HCT116 (cell line): ENCODE measurements at regions not wholly inside any gene's neighbourhood (a gene's known extent, or its start where the extent isn't known, plus 50 kb on each side); places are given as distances from the start of the nearest gene placed in this dataset.

ENCODE experiments used
- ATAC-seq: fragments of 200-7000 bp; cut with Tn5 transposase; 2 replicates; pipeline ENCODE4 v1.9.1; 2020; ENCODE audit warnings: mild to moderate bottlenecking, moderate library complexity
- BruUV-seq: library from RNA; stranded (reverse); fragments of 400-500 nt; replicated peaks from 2 replicates; lab custom pipeline; 2021; lab: Mats Ljungman, UMichigan
- CTCF ChIA-PET: fragments of 300-600 bp; sonication (Branson Sonifier 250); formaldehyde crosslinking; loops from one replicate; lab custom pipeline; 2021; ENCODE audit warnings: antibody characterized with exemption; lab: Charles Lee
- POLR2A ChIA-PET: fragments of 300-600, 350-600 bp; sonication (Branson Sonifier 250); formaldehyde crosslinking; loops from one replicate; lab custom pipeline; 2021; ENCODE audit warnings: antibody characterized with exemption; lab: Charles Lee
- RAD21 ChIA-PET, 2 experiments: fragments of 300-600 bp; sonication (Branson Sonifier 250); formaldehyde crosslinking; loops; one replicate each; lab custom pipeline; 2023; ENCODE audit warnings: low total read pairs in 2 of 2; ENCODE audit not compliant: uncharacterized antibody in 2 of 2, unreplicated experiment in 2 of 2, low non-redundant PET in 1 of 2; lab: Charles Lee
- DNase-seq: peaks from one replicate; pipeline ENCODE4 v3.0.0-alpha.2; 2010; ENCODE audit warnings: low read depth, low spot score
- H2AFZ ChIP-seq: fragments of 200-600 bp; shearing (Covaris generic), sonication (generic); 2 replicates; pipeline ENCODE4 v1.6.1; 2017; ENCODE audit warnings: low read depth, mixed run types, mixed read lengths, antibody characterized with exemption, low read length; ENCODE audit not compliant: poor library complexity, severe bottlenecking
- H3K27ac ChIP-seq: 2 replicates; pipeline ENCODE4 v1.5.1; 2012; ENCODE audit warnings: low read depth, low read length
- H3K27me3 ChIP-seq: fragments of 200-600 bp; sonication (generic); 2 replicates; pipeline ENCODE4 v1.6.1; 2016; ENCODE audit warnings: mixed run types, low read length, mixed read lengths; ENCODE audit not compliant: insufficient read depth
- H3K36me3 ChIP-seq, 2 experiments: fragments of 200-500 bp in 1 of 2; fragments of 200-600 bp in 1 of 2; sonication (Bioruptor generic) in 1 of 2; sonication (generic) in 1 of 2; 2 replicates each; pipeline versions ENCODE4 v1.5.1 to v1.6.1; 2014 to 2016; ENCODE audit warnings: low read length in 2 of 2, inconsistent platforms in 1 of 2, mixed read lengths in 1 of 2, mixed run types in 1 of 2; ENCODE audit not compliant: insufficient read depth in 2 of 2, control insufficient read depth in 1 of 2
- H3K4me1 ChIP-seq, 2 experiments: fragments of 200-600 bp in 1 of 2; sonication (generic) in 1 of 2; 2 replicates each; pipeline versions ENCODE4 v1.5.1 to v1.6.1; 2012 to 2017; ENCODE audit warnings: low read length in 2 of 2, inconsistent platforms in 1 of 2, mild to moderate bottlenecking in 1 of 2, mixed read lengths in 1 of 2, mixed run types in 1 of 2, moderate library complexity in 1 of 2; ENCODE audit not compliant: insufficient read depth in 2 of 2, control insufficient read depth in 1 of 2
- H3K4me2 ChIP-seq: fragments of 200-600 bp; sonication (generic); 2 replicates; pipeline ENCODE4 v1.6.1; 2017; ENCODE audit warnings: mixed run types, low read length, mixed read lengths
- H3K4me3 ChIP-seq, 2 experiments: fragments of 200-600 bp in 1 of 2; sonication (generic) in 1 of 2; replicated peaks in 1 of 2; 2 replicates each; pipeline ENCODE4 v1.5.1; 2011 to 2016; ENCODE audit warnings: low read length in 2 of 2, control low read depth in 1 of 2, low read depth in 1 of 2, mild to moderate bottlenecking in 1 of 2, mixed read lengths in 1 of 2, mixed run types in 1 of 2
- H3K79me2 ChIP-seq: fragments of 200-600 bp; sonication (generic); 2 replicates; pipeline ENCODE4 v1.6.1; 2017; ENCODE audit warnings: mild to moderate bottlenecking, mixed run types, low read length, moderate library complexity, mixed read lengths; ENCODE audit not compliant: insufficient read depth
- H3K9ac ChIP-seq: fragments of 200-600 bp; sonication (generic); 2 replicates; pipeline ENCODE4 v1.6.1; 2016; ENCODE audit warnings: low read length, mixed read lengths
- H3K9me2 ChIP-seq: fragments of 200-600 bp; sonication (generic), shearing (Covaris generic); 2 replicates; pipeline ENCODE4 v1.6.1; 2017; ENCODE audit warnings: mixed run types, mild to moderate bottlenecking, moderate library complexity; ENCODE audit not compliant: insufficient read depth
- H3K9me3 ChIP-seq, 2 experiments: fragments of 200-500 bp in 1 of 2; fragments of 200-600 bp in 1 of 2; sonication (Bioruptor generic) in 1 of 2; sonication (generic) in 1 of 2; 2 replicates each; pipeline ENCODE4 v1.6.1; 2014 to 2017; ENCODE audit warnings: low read length in 2 of 2, mixed read lengths in 2 of 2, inconsistent platforms in 1 of 2, low read depth in 1 of 2, mild to moderate bottlenecking in 1 of 2, mixed run types in 1 of 2, moderate library complexity in 1 of 2; ENCODE audit not compliant: control insufficient read depth in 1 of 2, insufficient read depth in 1 of 2
- H4K20me1 ChIP-seq: fragments of 200-600 bp; sonication (generic), shearing (Covaris generic); 2 replicates; pipeline ENCODE4 v1.6.1; 2017; ENCODE audit warnings: mixed run types, mild to moderate bottlenecking, moderate library complexity; ENCODE audit not compliant: insufficient read depth
- EZH2phosphoT487 ChIP-seq: fragments of 200-600 bp; IDR thresholded peaks from 2 replicates; pipeline ENCODE4 v1.6.1; 2018; ENCODE audit warnings: antibody characterized with exemption, borderline replicate concordance
- JUND ChIP-seq: IDR thresholded peaks from 2 replicates; pipeline ENCODE4 v1.6.1; 2012
- POLR2AphosphoS5 ChIP-seq: IDR thresholded peaks from 2 replicates; pipeline ENCODE4 v1.6.1; 2011; ENCODE audit warnings: mild to moderate bottlenecking, low read depth, low read length, moderate library complexity
- RAD21 ChIP-seq: IDR thresholded peaks from 2 replicates; pipeline ENCODE4 v1.6.1; 2012; ENCODE audit warnings: low read depth, mild to moderate bottlenecking
- YY1 ChIP-seq: IDR thresholded peaks from 2 replicates; pipeline ENCODE4 v1.6.1; 2011; ENCODE audit warnings: low read length, low read depth, moderate library complexity, mild to moderate bottlenecking; ENCODE audit not compliant: insufficient replicate concordance; ENCODE audit errors: extremely low read depth
- intact Hi-C: fragments of 100-400 bp; cut with micrococcal nuclease; formaldehyde crosslinking; loops from 2 replicates; pipeline ENCODE4 v1.10.0; 2022
- TF ChIP-seq, protein P1 (sequence below): IDR thresholded peaks from 2 replicates; pipeline ENCODE4 v1.6.1; 2012; ENCODE audit warnings: low read depth
- TF ChIP-seq, protein P2 (sequence below): IDR thresholded peaks from 2 replicates; pipeline ENCODE4 v1.6.1; 2012

DNA sequence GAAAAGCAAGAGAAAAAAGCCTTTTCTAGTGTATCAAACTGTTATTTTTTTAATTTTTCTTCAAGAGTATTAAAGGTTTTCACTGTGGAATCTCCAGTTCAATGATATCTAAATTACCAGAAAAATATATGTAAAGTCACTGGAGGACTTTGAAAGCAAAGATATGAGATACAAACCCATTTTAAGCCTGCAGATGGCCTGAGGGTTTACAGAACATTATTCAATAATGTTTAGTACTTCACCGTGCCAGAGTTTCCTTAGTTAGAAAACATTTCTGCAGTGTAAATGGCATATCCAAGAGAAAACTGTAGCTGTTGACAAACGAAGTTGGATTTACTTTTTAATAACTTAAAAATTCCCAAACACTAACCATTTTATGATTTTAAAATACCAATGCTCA is 529.4 kb upstream of the AGTR1 start:
- Histone ChIP-seq H3K4me2 (no peak overlapping the region), H3K27ac (no peak overlapping the region)
- TF ChIP-seq, protein P1, sequence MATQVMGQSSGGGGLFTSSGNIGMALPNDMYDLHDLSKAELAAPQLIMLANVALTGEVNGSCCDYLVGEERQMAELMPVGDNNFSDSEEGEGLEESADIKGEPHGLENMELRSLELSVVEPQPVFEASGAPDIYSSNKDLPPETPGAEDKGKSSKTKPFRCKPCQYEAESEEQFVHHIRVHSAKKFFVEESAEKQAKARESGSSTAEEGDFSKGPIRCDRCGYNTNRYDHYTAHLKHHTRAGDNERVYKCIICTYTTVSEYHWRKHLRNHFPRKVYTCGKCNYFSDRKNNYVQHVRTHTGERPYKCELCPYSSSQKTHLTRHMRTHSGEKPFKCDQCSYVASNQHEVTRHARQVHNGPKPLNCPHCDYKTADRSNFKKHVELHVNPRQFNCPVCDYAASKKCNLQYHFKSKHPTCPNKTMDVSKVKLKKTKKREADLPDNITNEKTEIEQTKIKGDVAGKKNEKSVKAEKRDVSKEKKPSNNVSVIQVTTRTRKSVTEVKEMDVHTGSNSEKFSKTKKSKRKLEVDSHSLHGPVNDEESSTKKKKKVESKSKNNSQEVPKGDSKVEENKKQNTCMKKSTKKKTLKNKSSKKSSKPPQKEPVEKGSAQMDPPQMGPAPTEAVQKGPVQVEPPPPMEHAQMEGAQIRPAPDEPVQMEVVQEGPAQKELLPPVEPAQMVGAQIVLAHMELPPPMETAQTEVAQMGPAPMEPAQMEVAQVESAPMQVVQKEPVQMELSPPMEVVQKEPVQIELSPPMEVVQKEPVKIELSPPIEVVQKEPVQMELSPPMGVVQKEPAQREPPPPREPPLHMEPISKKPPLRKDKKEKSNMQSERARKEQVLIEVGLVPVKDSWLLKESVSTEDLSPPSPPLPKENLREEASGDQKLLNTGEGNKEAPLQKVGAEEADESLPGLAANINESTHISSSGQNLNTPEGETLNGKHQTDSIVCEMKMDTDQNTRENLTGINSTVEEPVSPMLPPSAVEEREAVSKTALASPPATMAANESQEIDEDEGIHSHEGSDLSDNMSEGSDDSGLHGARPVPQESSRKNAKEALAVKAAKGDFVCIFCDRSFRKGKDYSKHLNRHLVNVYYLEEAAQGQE: no peak
- no peak for TF ChIP-seq JUND
- no peak for TF ChIP-seq YY1
- TF ChIP-seq RAD21: no peak
- TF ChIP-seq EZH2phosphoT487: no peak
- TF ChIP-seq POLR2AphosphoS5: no peak
- TF ChIP-seq, protein P2, sequence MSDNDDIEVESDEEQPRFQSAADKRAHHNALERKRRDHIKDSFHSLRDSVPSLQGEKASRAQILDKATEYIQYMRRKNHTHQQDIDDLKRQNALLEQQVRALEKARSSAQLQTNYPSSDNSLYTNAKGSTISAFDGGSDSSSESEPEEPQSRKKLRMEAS: no peak
- TF ChIP-seq, all 23 proteins: peak for 0
- no peaks in the 10 kb centered on the region for H3K79me2 ChIP-seq
- no peaks in the 10 kb centered on the region for H3K9me2 ChIP-seq
- POLR2A ChIA-PET: no interaction called here
- BruUV-seq: no TSS peak
- intact Hi-C loops: no loop called here
- ATAC-seq: no peak
- H3K9ac ChIP-seq: no peak overlapping the region
- CTCF ChIA-PET: no interaction called here
- H3K4me3 ChIP-seq: no peak overlapping the region
- no peaks in the 10 kb centered on the region for H3K4me1 ChIP-seq
- RAD21 ChIA-PET: no interaction called here
- H3K9me3 ChIP-seq: no peaks in the 10 kb centered on the region
- no peaks in the 10 kb centered on the region for H3K27me3 ChIP-seq
- no peak overlapping the region for H2AFZ ChIP-seq
- H4K20me1 ChIP-seq: no peaks in the 10 kb centered on the region
- H3K36me3 ChIP-seq: no peaks in the 10 kb centered on the region
- DNase-seq: no peak
